Parathyroid adenoma (tissue), 2 donors: ENCODE measurements at regions not wholly inside any gene's neighbourhood (a gene's known extent, or its start where the extent isn't known, plus 50 kb on each side); places are given as distances from the start of the nearest gene placed in this dataset.

Experiments used
- H2AFZ ChIP-seq: fragments of 300-600 bp; sonication (generic); one replicate; pipeline ENCODE4 v1.7.0; 2017; ENCODE audit warnings: antibody characterized with exemption, mild to moderate bottlenecking
- H3K27ac ChIP-seq: fragments of 300-600 bp; sonication (generic); one replicate; pipeline ENCODE4 v1.7.0; 2017
- H3K27me3 ChIP-seq: fragments of 300-600 bp; sonication (generic); one replicate; pipeline ENCODE4 v1.7.0; 2017; ENCODE audit warnings: low read length; ENCODE audit not compliant: control insufficient read depth, insufficient read depth
- H3K36me3 ChIP-seq: fragments of 300-600 bp; sonication (generic); one replicate; pipeline ENCODE4 v1.7.0; 2017; ENCODE audit warnings: low read length; ENCODE audit not compliant: control insufficient read depth, insufficient read depth
- H3K4me1 ChIP-seq: fragments of 300-600 bp; sonication (generic); one replicate; pipeline ENCODE4 v1.7.0; 2017; ENCODE audit warnings: control low read depth
- H3K4me2 ChIP-seq: fragments of 300-600 bp; sonication (generic); one replicate; pipeline ENCODE4 v1.7.0; 2017; ENCODE audit warnings: low read length
- H3K4me3 ChIP-seq: fragments of 300-600 bp; sonication (generic); one replicate; pipeline ENCODE4 v1.7.0; 2017; ENCODE audit warnings: low read depth, low read length
- H3K79me2 ChIP-seq: fragments of 300-600 bp; sonication (generic); one replicate; pipeline ENCODE4 v1.7.0; 2017; ENCODE audit warnings: control low read depth
- H3K9ac ChIP-seq: fragments of 300-600 bp; sonication (generic); one replicate; pipeline ENCODE4 v1.7.0; 2017; ENCODE audit warnings: mild to moderate bottlenecking
- H3K9me3 ChIP-seq: fragments of 300-600 bp; sonication (generic); one replicate; pipeline ENCODE4 v1.7.0; 2017; ENCODE audit warnings: low read length; ENCODE audit not compliant: control insufficient read depth
- CTCF ChIP-seq: fragments of 300-600 bp; sonication (generic); IDR thresholded peaks from one replicate; pipeline ENCODE4 v1.7.0; 2017; ENCODE audit warnings: antibody characterized with exemption, mild to moderate bottlenecking
- donor health status: primary hyperparathyroidism.

- H3K36me3 ChIP-seq: no peaks in the 10 kb centered on the region
- no peaks in the 10 kb centered on the region for H3K79me2 ChIP-seq
- no peak overlapping the region for H3K4me2 ChIP-seq
- no peaks in the 10 kb centered on the region for H3K4me1 ChIP-seq
- no peak overlapping the region for H3K27ac ChIP-seq
- no peak overlapping the region for H3K4me3 ChIP-seq
- H2AFZ ChIP-seq: no peak overlapping the region
- no peaks in the 10 kb centered on the region for H3K9me3 ChIP-seq
- no peaks in the 10 kb centered on the region for H3K27me3 ChIP-seq
- no peak for TF ChIP-seq CTCF
- H3K9ac ChIP-seq: no peak overlapping the region
Measured at GRCh38 chr2:157087373-157088002, 170.0 kb upstream of the GALNT5 start.

DNA sequence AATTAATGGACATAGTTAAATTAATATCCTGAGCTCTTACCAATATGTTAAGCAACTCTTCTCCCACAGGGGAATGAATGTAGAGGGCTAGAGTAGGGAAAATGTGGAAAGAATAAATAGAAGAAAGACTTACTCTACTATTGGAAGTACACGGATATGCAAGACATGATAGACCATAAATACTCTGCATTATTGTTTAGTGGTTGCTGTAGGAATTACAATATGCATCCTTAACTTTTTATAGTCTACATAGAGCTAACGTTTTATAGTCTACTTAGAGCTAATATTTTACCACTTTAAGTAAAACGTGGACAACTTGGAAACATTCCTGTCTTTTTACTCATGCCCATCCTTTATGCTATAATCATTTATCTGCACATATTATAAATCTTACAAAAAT, 163.8 kb upstream of the GALNT5 start:
- no peak overlapping the region for H3K9ac ChIP-seq
- no peaks in the 10 kb centered on the region for H3K27me3 ChIP-seq
- no peaks in the 10 kb centered on the region for H3K9me3 ChIP-seq
- H3K79me2 ChIP-seq: no peaks in the 10 kb centered on the region
- no peaks in the 10 kb centered on the region for H3K4me1 ChIP-seq
- H3K36me3 ChIP-seq: no peaks in the 10 kb centered on the region
- H3K4me2 ChIP-seq: no peak overlapping the region
- H3K4me3 ChIP-seq: no peak overlapping the region
- no peak overlapping the region for H2AFZ ChIP-seq
- H3K27ac ChIP-seq: no peak overlapping the region
- no peak for TF ChIP-seq CTCF

GRCh38 chr2:157105372-157105771, 152.1 kb upstream of the GALNT5 start:
- no peaks in the 10 kb centered on the region for H3K9me3 ChIP-seq

GRCh38 chr2:157106950-157107349, 150.6 kb upstream of the GALNT5 start:
- H3K27me3 ChIP-seq: no peaks in the 10 kb centered on the region
- H3K4me1 ChIP-seq: no peaks in the 10 kb centered on the region
- H3K27ac ChIP-seq: no peak overlapping the region
- no peaks in the 10 kb centered on the region for H3K9me3 ChIP-seq
- no peak overlapping the region for H3K4me3 ChIP-seq
- no peak for TF ChIP-seq CTCF
- H2AFZ ChIP-seq: no peak overlapping the region
- no peak overlapping the region for H3K9ac ChIP-seq
- no peaks in the 10 kb centered on the region for H3K36me3 ChIP-seq
- no peaks in the 10 kb centered on the region for H3K79me2 ChIP-seq
- no peak overlapping the region for H3K4me2 ChIP-seq

More at GRCh38 chr2:157105372-157105771, 152.1 kb upstream of the GALNT5 start:
- no peak overlapping the region for H2AFZ ChIP-seq
- no peaks in the 10 kb centered on the region for H3K36me3 ChIP-seq
- H3K4me1 ChIP-seq: no peaks in the 10 kb centered on the region
- no peaks in the 10 kb centered on the region for H3K79me2 ChIP-seq
- H3K27ac ChIP-seq: no peak overlapping the region
- H3K4me2 ChIP-seq: no peak overlapping the region
- no peak for TF ChIP-seq CTCF
- H3K4me3 ChIP-seq: no peak overlapping the region
- no peaks in the 10 kb centered on the region for H3K27me3 ChIP-seq
- no peak overlapping the region for H3K9ac ChIP-seq

GRCh38 chr2:157107460-157107859, 150.0 kb upstream of the GALNT5 start:
- H3K27me3 ChIP-seq: no peaks in the 10 kb centered on the region
- H3K9me3 ChIP-seq: no peaks in the 10 kb centered on the region
- no peaks in the 10 kb centered on the region for H3K36me3 ChIP-seq
- no peak overlapping the region for H3K27ac ChIP-seq
- no peaks in the 10 kb centered on the region for H3K4me1 ChIP-seq
- no peak for TF ChIP-seq CTCF
- H3K4me3 ChIP-seq: no peak overlapping the region
- H3K9ac ChIP-seq: no peak overlapping the region
- no peak overlapping the region for H3K4me2 ChIP-seq
- no peaks in the 10 kb centered on the region for H3K79me2 ChIP-seq
- H2AFZ ChIP-seq: no peak overlapping the region
